Sigmoid colon (tissue), 6 donors: ENCODE measurements at regions not wholly inside any gene's neighbourhood (a gene's known extent, or its start where the extent isn't known, plus 50 kb on each side); places are given as distances from the start of the nearest gene placed in this dataset.

Source experiments
- DNase-seq: peaks from one replicate; pipeline ENCODE4 v3.0.0-alpha.2; 2019
- H3K27ac ChIP-seq, 4 donors: fragments of 200-600 bp; sonication (generic); one replicate each; pipeline ENCODE4 v1.5.1; 2016 to 2019; ENCODE audit warnings: mild to moderate bottlenecking in 1 of 4
- H3K27me3 ChIP-seq, 3 donors: fragments of 200-600 bp; sonication (generic); one replicate each; pipeline ENCODE4 v1.5.1; 2019; ENCODE audit warnings: mild to moderate bottlenecking in 1 of 3
- H3K36me3 ChIP-seq, 4 donors: fragments of 200-600 bp; sonication (generic); one replicate each; pipeline ENCODE4 v1.5.1; 2016 to 2019
- H3K4me1 ChIP-seq, 4 donors: fragments of 200-600 bp; sonication (generic); one replicate each; pipeline ENCODE4 v1.5.1; 2017 to 2019
- H3K4me3 ChIP-seq, 4 donors: fragments of 200-600 bp; sonication (generic); one replicate each; pipeline ENCODE4 v1.5.1; 2017 to 2019; ENCODE audit warnings: mild to moderate bottlenecking in 2 of 4, moderate library complexity in 1 of 4
- H3K9me3 ChIP-seq, 4 donors: fragments of 200-600 bp in 3 of 4; sonication (generic) in 3 of 4; one replicate each; pipeline versions ENCODE4 v1.5.1 to v1.6.1; 2013 to 2019
- CTCF ChIP-seq, 4 experiments: fragments of 450-650 bp in 3 of 4; fragments of 200-600 bp in 1 of 4; IDR thresholded peaks; one replicate each; pipeline ENCODE4 v1.5.1; 2016 to 2019; ENCODE audit warnings: antibody characterized with exemption in 4 of 4, mild to moderate bottlenecking in 3 of 4, moderate library complexity in 2 of 4
- EP300 ChIP-seq, 4 donors: sonication (generic); formaldehyde crosslinking; IDR thresholded peaks; one replicate each; pipeline ENCODE4 v1.6.1; 2017; ENCODE audit warnings: antibody characterized with exemption in 4 of 4
- POLR2A ChIP-seq, 2 donors: fragments of 450-650 bp; IDR thresholded peaks; one replicate each; pipeline ENCODE4 v1.6.1; 2016; ENCODE audit warnings: antibody characterized with exemption in 2 of 2, mild to moderate bottlenecking in 2 of 2, moderate library complexity in 2 of 2
- POLR2AphosphoS5 ChIP-seq, 4 donors: sonication (generic); formaldehyde crosslinking; IDR thresholded peaks; one replicate each; pipeline ENCODE4 v1.6.1; 2017; ENCODE audit warnings: antibody characterized with exemption in 4 of 4
- WGBS, 2 donors: extraction: QIAGEN DNeasy Blood & Tissue Kit; methylation state at CpG; one replicate each; pipeline ENCODE4 v1.1.7; 2013; 5-methylcytosine and 5-hydroxymethylcytosine counted together
- intact Hi-C: fragments of 100-400 bp; cut with DNase I; formaldehyde crosslinking; loops from one replicate; pipeline ENCODE4 v1.15.1; 2023
- donor health status: healthy with polysubstance abuse.
- donor health status: healthy.

- intact Hi-C loops = no loop called here
- Histone ChIP-seq H3K9me3 (no peaks in the 10 kb centered on the region), H3K27ac (no peak overlapping the region), H3K36me3 (no peaks in the 10 kb centered on the region), H3K4me3 (no peak overlapping the region), H3K27me3 (no peaks in the 10 kb centered on the region), H3K4me1 (no peaks in the 10 kb centered on the region)
- 92 to 97% methylated on average over 2 of the region's 2 CpGs for WGBS, 2 donors
- DNase-seq = no peak
- no peak for TF ChIP-seq CTCF (IDR thresholded peaks at IDR 0.05)
These were observed 235.4 kb upstream of the CCDC179 start for GRCh38 chr11:23095650-23096189.

DNA sequence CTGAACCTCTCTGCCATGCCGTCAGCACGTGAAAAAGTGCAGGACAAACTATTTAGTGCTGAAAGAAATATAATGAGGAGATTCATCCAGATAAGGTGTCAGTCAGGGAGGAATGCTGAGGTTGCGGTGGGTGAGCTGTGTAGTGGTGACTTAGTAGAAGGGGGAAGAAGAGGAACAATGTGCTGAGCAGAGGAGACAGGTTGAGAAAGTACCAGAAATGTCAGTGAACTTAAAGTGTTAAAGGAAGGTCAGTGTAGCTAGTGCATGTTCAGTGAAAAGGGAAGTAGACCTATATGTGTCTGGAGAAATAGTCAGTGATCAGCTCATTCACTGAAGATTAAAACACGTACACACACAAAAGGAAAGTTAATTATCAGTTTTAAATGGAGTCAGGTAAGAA, 237.6 kb upstream of the CCDC179 start:
- Histone ChIP-seq H3K27ac (no peak overlapping the region), H3K4me1 (no peaks in the 10 kb centered on the region), H3K4me3 (no peak overlapping the region), H3K9me3 (no peaks in the 10 kb centered on the region), H3K27me3 (no peaks in the 10 kb centered on the region), H3K36me3 (no peaks in the 10 kb centered on the region)
- no peak for TF ChIP-seq EP300 (IDR thresholded peaks at IDR 0.05)
- TF ChIP-seq CTCF (IDR thresholded peaks at IDR 0.05) = no peak
- TF ChIP-seq POLR2AphosphoS5 (IDR thresholded peaks at IDR 0.05) = no peak
- TF ChIP-seq POLR2A (IDR thresholded peaks at IDR 0.05) = no peak
- intact Hi-C loops = no loop called here
- WGBS, 2 donors = 58 to 60% methylated on average over 4 of the region's 4 CpGs
- DNase-seq = no peak

DNA sequence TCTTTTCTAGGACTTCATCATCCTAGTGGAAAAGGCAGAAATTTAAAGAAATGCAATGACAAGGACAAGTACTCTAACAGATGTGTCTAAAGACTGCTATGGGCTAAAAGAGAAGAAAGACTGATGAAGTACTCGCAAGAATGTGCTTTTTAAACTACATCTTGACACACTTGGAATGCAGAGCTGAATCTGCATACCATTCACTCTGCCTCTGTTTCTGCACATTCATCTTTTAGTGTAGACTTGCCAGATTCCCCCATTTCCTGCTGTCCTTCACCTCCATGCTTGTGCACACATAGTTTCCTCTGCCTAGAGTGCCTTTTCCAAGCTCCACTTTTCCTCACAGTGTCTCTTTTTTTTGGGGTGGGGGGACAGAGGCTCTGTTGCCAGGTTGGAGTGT, 239.0 kb upstream of the CCDC179 start:
- no peak for DNase-seq
- no peaks in the 10 kb centered on the region for H3K4me1 ChIP-seq
- WGBS, 2 donors = 92 to 95% methylated on average over 1 of the region's 1 CpG
- intact Hi-C loops = no loop called here
- no peak overlapping the region for H3K27ac ChIP-seq
- H3K9me3 ChIP-seq = no peaks in the 10 kb centered on the region
- no peak for TF ChIP-seq EP300 (IDR thresholded peaks at IDR 0.05)
- no peak for TF ChIP-seq POLR2AphosphoS5 (IDR thresholded peaks at IDR 0.05)
- no peak for TF ChIP-seq POLR2A (IDR thresholded peaks at IDR 0.05)
- no peak for TF ChIP-seq CTCF (IDR thresholded peaks at IDR 0.05)
- H3K36me3 ChIP-seq = no peaks in the 10 kb centered on the region
- no peak overlapping the region for H3K4me3 ChIP-seq
- no peaks in the 10 kb centered on the region for H3K27me3 ChIP-seq

GRCh38 chr11:23100726-23101125, 240.5 kb upstream of the CCDC179 start:
- intact Hi-C loops = no loop called here
- H3K36me3 ChIP-seq = no peaks in the 10 kb centered on the region
- H3K4me3 ChIP-seq = no peak overlapping the region
- no peak for TF ChIP-seq POLR2AphosphoS5 (IDR thresholded peaks at IDR 0.05)
- TF ChIP-seq CTCF (IDR thresholded peaks at IDR 0.05) = no peak
- TF ChIP-seq EP300 (IDR thresholded peaks at IDR 0.05) = no peak
- TF ChIP-seq POLR2A (IDR thresholded peaks at IDR 0.05) = no peak
- no peaks in the 10 kb centered on the region for H3K9me3 ChIP-seq
- DNase-seq = no peak
- no peaks in the 10 kb centered on the region for H3K27me3 ChIP-seq
- no peak overlapping the region for H3K27ac ChIP-seq
- 90 to 92% methylated on average over 3 of the region's 3 CpGs for WGBS, 2 donors
- H3K4me1 ChIP-seq = no peaks in the 10 kb centered on the region

- intact Hi-C loops = no loop called here
- Histone ChIP-seq H3K27ac (no peak overlapping the region), H3K4me1 (no peaks in the 10 kb centered on the region), H3K9me3 (no peaks in the 10 kb centered on the region), H3K27me3 (no peaks in the 10 kb centered on the region), H3K4me3 (no peak overlapping the region), H3K36me3 (no peaks in the 10 kb centered on the region)
- DNase-seq = no peak
- 73 to 94% methylated on average over 2 of the region's 2 CpGs for WGBS, 2 donors
- TF ChIP-seq POLR2A (IDR thresholded peaks at IDR 0.05) (no peak), POLR2AphosphoS5 (IDR thresholded peaks at IDR 0.05) (no peak), CTCF (IDR thresholded peaks at IDR 0.05) (no peak), EP300 (IDR thresholded peaks at IDR 0.05) (no peak)
These were observed 243.1 kb upstream of the CCDC179 start for GRCh38 chr11:23103416-23103815.
